ENCODE measurements at regions not wholly inside any gene's neighbourhood (a gene's known extent, or its start where the extent isn't known, plus 50 kb on each side); places are given as distances from the start of the nearest gene placed in this dataset.

- H3K36me3 ChIP-seq (ENCODE audit: control insufficient read depth, insufficient read depth, low read length) = no peaks in the 10 kb centered on the region
- H3K4me3 ChIP-seq (ENCODE audit: low read depth, low read length) = no peak overlapping the region
- 0 out of 2 replicates have a peak, but pooled peaks cover 4% of the 10 kb centered on the region for H3K9me3 ChIP-seq
- no peaks in the 10 kb centered on the region for H3K4me1 ChIP-seq
- intact Hi-C loops (cut with micrococcal nuclease; ENCODE audit: unreplicated experiment) = no loop called here
- no peaks in the 10 kb centered on the region for H3K27me3 Mint-ChIP-seq (ENCODE audit: insufficient read depth, unreplicated experiment)
- peaks cover 5% of the 10 kb centered on the region for H3K9me3 Mint-ChIP-seq (ENCODE audit: unreplicated experiment)
- POLR2A ChIA-PET = no interaction called here
- TF ChIP-seq CTCF (IDR thresholded peaks at IDR 0.05; ENCODE audit: insufficient read depth in 1 of 2, low read depth in 1 of 2, low read length in 1 of 2, severe bottlenecking in 1 of 2, unreplicated experiment in 1 of 2) = no peak
- H3K36me3 Mint-ChIP-seq (ENCODE audit: insufficient read depth, unreplicated experiment) = no peaks in the 10 kb centered on the region
- no peak overlapping the region for H3K4me3 Mint-ChIP-seq (ENCODE audit: unreplicated experiment)
- peaks cover 9% of the 10 kb centered on the region for H3K4me1 Mint-ChIP-seq (ENCODE audit: low read depth, unreplicated experiment)
- CTCF ChIA-PET = no interaction called here
- no peak overlapping the region for H3K27ac Mint-ChIP-seq (ENCODE audit: unreplicated experiment)
- no TSS peak for BruUV-seq (replicated peaks)
- no peak for DNase-seq
- no peaks in the 10 kb centered on the region for H3K27me3 ChIP-seq (replicated peaks; ENCODE audit: control insufficient read depth, insufficient read depth, low read length)
Observed at GRCh38 chr4:18398661-18399060, 377.1 kb upstream of the LCORL start.

GRCh38 chr4:18397681-18398390, 376.3 kb upstream of the LCORL start:
- Mint-ChIP-seq H3K27ac (ENCODE audit: unreplicated experiment) (no peak overlapping the region), H3K4me1 (ENCODE audit: low read depth, unreplicated experiment) (peaks cover 9% of the 10 kb centered on the region), H3K36me3 (ENCODE audit: insufficient read depth, unreplicated experiment) (no peaks in the 10 kb centered on the region), H3K9me3 (ENCODE audit: unreplicated experiment) (peaks cover 13% of the 10 kb centered on the region), H3K27me3 (ENCODE audit: insufficient read depth, unreplicated experiment) (no peaks in the 10 kb centered on the region), H3K4me3 (ENCODE audit: unreplicated experiment) (no peak overlapping the region)
- intact Hi-C loops (cut with micrococcal nuclease; ENCODE audit: unreplicated experiment) = no loop called here
- Histone ChIP-seq H3K36me3 (ENCODE audit: control insufficient read depth, insufficient read depth, low read length) (no peaks in the 10 kb centered on the region), H3K27me3 (replicated peaks; ENCODE audit: control insufficient read depth, insufficient read depth, low read length) (no peaks in the 10 kb centered on the region), H3K4me3 (ENCODE audit: low read depth, low read length) (no peak overlapping the region), H3K4me1 (no peaks in the 10 kb centered on the region), H3K9me3 (0 out of 2 replicates have a peak, but pooled peaks cover 4% of the 10 kb centered on the region)
- no TSS peak for BruUV-seq (replicated peaks)
- TF ChIP-seq CTCF (IDR thresholded peaks at IDR 0.05; ENCODE audit: insufficient read depth in 1 of 2, low read depth in 1 of 2, low read length in 1 of 2, severe bottlenecking in 1 of 2, unreplicated experiment in 1 of 2) = no peak
- CTCF ChIA-PET = no interaction called here
- POLR2A ChIA-PET = no interaction called here
- DNase-seq = no peak

- Mint-ChIP-seq H3K27me3 (ENCODE audit: insufficient read depth, unreplicated experiment) (no peaks in the 10 kb centered on the region), H3K4me1 (ENCODE audit: low read depth, unreplicated experiment) (peaks cover 7% of the 10 kb centered on the region), H3K27ac (ENCODE audit: unreplicated experiment) (no peak overlapping the region), H3K36me3 (ENCODE audit: insufficient read depth, unreplicated experiment) (no peaks in the 10 kb centered on the region), H3K9me3 (ENCODE audit: unreplicated experiment) (peaks cover 21% of the 10 kb centered on the region), H3K4me3 (ENCODE audit: unreplicated experiment) (no peak overlapping the region)
- Histone ChIP-seq H3K27me3 (replicated peaks; ENCODE audit: control insufficient read depth, insufficient read depth, low read length) (no peaks in the 10 kb centered on the region), H3K4me3 (ENCODE audit: low read depth, low read length) (no peak overlapping the region), H3K9me3 (0 out of 2 replicates have a peak, but pooled peaks cover 4% of the 10 kb centered on the region), H3K4me1 (no peaks in the 10 kb centered on the region; the same call in 1 of the 2 replicates), H3K36me3 (ENCODE audit: control insufficient read depth, insufficient read depth, low read length) (no peaks in the 10 kb centered on the region)
- ChIA-PET CTCF (no interaction called here), POLR2A (no interaction called here)
- intact Hi-C loops (cut with micrococcal nuclease; ENCODE audit: unreplicated experiment) = no loop called here
- no peak for TF ChIP-seq CTCF (IDR thresholded peaks at IDR 0.05; ENCODE audit: insufficient read depth in 1 of 2, low read depth in 1 of 2, low read length in 1 of 2, severe bottlenecking in 1 of 2, unreplicated experiment in 1 of 2)
- no TSS peak for BruUV-seq (replicated peaks)
- DNase-seq = no peak
Observed at GRCh38 chr4:18394656-18395055, 373.1 kb upstream of the LCORL start.

All from Caco-2 (cell line).